Neural progenitor cell (in vitro differentiated cells): ENCODE measurements at regions not wholly inside any gene's neighbourhood (a gene's known extent, or its start where the extent isn't known, plus 50 kb on each side); places are given as distances from the start of the nearest gene placed in this dataset.

Experiments
- CTCF ChIP-seq: fragments of 200-600 bp; sonication (generic); IDR thresholded peaks from 2 replicates; pipeline ENCODE4 v1.5.1; 2017; ENCODE audit warnings: antibody characterized with exemption, mild to moderate bottlenecking
- EZH2 ChIP-seq: fragments of 200-600 bp; sonication (generic); IDR thresholded peaks from 2 replicates; pipeline ENCODE4 v1.6.1; 2017; ENCODE audit warnings: antibody characterized with exemption, mild to moderate bottlenecking, moderate library complexity

GRCh38 chr1:239293350-239294110, 92.8 kb upstream of the CHRM3 start:
- TF ChIP-seq CTCF (no peak), EZH2 (no peak)
